Brain pericyte (primary cell): ENCODE measurements at regions not wholly inside any gene's neighbourhood (a gene's known extent, or its start where the extent isn't known, plus 50 kb on each side); places are given as distances from the start of the nearest gene placed in this dataset.

Source experiments
- DNase-seq: peaks from one replicate; pipeline ENCODE4 v3.0.0-alpha.2; 2012; ENCODE audit warnings: low read depth, low spot score

- DNase-seq = no peak
Measured at GRCh38 chr11:119941171-119941570, 196.7 kb downstream of the TRIM29 start.

DNA sequence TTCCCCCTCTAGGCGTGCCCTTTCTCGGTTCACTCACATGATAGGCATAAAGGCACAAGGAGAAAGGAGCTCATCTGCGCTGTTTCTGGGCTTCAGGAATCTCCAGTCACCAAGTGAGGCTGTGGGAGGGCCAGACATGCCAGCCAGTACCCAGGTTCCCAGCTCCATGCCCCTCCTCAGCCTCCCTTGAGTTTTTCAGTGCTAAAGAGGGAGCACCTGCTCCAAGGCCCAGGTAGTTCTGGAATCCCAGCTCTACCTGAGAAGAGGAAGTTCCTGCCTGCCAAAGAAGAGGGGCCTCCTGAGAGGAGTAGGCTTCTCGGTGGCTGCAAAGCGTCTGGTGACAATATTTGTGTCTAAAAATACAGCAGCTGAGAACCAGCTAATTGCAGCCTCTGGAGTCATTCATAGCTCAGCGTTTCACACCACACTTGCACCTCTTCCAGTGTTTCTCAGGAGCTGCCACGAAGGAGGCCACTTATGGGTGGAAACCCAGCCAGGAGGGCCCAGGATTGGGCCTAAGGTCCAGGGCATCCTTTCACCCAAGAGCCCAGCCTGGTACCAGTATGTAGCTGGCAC lies 197.4 kb downstream of the TRIM29 start:
- no peak for DNase-seq

- no peak for DNase-seq
Measured at GRCh38 chr11:119937412-119937811, 200.5 kb downstream of the TRIM29 start.

GRCh38 chr11:119936426-119936825 lies 201.5 kb downstream of the TRIM29 start:
- no peak for DNase-seq

DNA sequence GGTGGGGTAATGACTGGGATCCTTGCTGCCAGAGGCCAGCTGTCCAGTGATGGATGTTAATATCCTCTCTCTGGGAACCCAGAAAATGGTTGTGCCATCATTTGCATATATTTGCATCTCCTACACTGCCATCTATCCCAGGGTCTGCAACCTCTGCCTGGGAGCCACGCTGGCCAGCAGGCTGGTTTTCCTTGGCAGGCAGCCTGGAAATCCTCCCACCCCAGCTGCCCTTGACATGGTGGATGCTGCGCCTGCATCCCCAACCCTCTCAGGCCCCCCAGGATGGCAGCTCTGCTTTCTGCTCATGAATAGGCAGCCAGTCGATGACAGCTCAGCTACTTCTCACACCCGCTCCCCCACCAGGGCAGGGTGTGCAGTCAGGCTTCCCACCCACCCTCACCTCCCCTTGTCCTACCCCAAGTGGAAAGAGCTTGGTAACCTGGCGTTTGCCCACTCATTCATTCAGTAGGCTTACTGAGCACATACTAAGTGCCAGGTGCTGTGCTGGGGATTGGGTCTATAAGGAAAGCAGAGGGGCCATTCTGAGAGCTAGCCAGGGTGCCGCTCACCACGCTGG lies 202.5 kb downstream of the TRIM29 start:
- no peak for DNase-seq

DNA sequence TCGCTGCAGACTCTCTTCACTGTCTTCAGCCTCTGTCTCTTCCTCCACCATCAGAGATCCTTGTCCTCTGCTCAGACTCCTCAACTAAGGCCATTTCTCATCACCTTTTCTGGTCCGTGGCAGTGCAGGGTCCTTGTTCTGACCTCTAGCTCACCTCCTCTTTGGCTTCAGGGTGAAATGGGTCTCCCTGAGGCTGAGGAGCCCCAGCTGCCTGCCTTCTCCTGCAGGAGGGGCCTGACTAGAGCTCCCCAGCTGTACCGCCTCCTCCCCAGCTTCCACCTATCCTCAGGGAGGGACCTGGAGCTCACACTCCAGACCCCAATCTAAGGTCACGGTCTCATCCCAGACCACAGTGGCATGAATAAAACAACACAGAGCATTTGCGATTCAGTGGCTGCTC lies 203.0 kb downstream of the TRIM29 start:
- DNase-seq = no peak

- DNase-seq = no peak
Measured at GRCh38 chr11:119934267-119934666, 203.6 kb downstream of the TRIM29 start.

- no peak for DNase-seq
Measured at GRCh38 chr11:119933584-119933983, 204.3 kb downstream of the TRIM29 start.

GRCh38 chr11:119932828-119933562 lies 204.0 kb upstream of the NECTIN1 start:
- DNase-seq = no peak

- no peak for DNase-seq
Measured at GRCh38 chr11:119928047-119928446, 199.0 kb upstream of the NECTIN1 start.

DNA sequence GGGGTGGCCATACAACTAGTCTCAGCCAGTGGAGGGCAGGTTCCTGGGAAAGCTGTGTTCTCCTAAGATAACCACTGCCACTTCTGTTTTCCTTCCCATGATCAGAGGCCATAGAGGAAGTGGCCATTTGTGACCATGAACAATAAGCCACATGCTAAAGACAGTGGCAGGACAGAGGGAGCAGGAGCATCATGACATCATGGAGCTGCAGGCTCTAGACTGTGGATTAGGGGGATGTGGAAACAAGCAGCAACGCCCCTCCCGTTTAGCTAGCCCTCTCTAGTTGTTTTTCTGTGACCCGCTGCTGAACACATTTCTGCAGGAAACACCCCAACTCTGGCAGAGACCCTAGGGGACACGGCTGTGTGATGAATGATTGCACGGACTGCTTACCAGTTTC lies 195.0 kb upstream of the NECTIN1 start:
- DNase-seq = no peak

DNA sequence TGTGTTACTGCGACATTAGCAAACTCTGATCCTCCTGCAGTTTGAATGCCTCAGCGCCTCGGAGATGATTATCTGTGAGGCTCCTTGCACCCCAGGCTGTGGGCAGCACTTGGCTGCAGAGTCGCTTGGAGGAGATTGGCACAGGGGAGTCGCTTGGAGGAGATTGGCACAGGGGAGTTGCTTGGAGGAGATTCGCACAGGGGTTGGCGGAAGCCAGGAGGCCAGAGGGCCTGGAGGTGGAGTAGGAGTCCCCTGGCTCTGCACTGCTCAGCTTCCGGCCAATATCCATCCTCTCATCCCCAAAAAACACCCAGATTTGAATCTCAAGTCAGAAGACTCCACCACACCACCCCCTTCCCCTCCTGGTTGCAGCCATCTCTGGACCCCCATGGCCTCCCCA lies 192.6 kb upstream of the NECTIN1 start:
- DNase-seq = no peak

GRCh38 chr11:119920666-119921387 lies 191.8 kb upstream of the NECTIN1 start:
- no peak for DNase-seq

GRCh38 chr11:119919656-119920055 lies 190.7 kb upstream of the NECTIN1 start:
- no peak for DNase-seq

GRCh38 chr11:119918347-119918746 lies 189.3 kb upstream of the NECTIN1 start:
- no peak for DNase-seq

DNA sequence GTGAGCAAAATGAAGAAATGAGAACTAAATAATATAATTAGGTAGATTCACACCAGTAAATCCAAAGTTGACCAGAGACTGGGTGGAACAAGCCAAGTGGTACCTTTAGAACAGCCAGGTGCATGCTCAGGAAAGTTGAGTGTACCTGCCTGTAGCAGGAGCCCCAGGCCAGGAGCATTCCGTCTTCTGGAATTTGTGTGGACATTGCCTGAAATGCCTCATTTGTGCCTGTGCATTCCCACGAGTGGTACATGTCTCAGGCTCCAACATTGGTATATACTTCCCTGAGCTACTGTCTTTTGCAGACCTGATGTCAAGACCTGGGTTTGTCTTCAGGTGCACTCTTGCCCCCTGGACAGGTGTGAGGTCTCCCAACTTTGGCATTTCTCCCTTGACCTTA lies 187.6 kb upstream of the NECTIN1 start:
- no peak for DNase-seq

GRCh38 chr11:119912229-119912628 lies 183.2 kb upstream of the NECTIN1 start:
- no peak for DNase-seq

DNA sequence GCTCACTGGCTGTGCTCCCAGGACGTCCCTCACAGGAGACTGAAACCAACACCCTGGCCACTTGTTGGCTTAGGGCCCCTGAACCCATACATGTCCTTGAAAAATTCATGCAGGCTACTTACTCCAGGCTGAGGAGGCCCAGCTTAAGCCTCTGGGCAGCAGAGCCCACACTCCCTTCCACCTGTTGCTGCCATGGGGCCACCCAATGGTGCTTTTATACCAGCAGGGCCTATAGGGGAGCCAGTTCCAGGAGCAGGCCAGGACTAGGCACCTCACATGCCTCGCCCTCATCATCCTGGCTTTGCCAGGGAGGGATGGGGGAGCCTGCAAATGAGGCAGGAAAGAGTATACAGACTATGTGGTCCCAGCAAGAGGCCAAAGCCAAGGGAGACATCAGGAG lies 181.7 kb upstream of the NECTIN1 start:
- no peak for DNase-seq

GRCh38 chr11:119910051-119910450 lies 181.1 kb upstream of the NECTIN1 start:
- no peak for DNase-seq

- no peak for DNase-seq
Measured at GRCh38 chr11:119909495-119909894, 180.5 kb upstream of the NECTIN1 start.

- no peak for DNase-seq
Measured at GRCh38 chr11:119909077-119909476, 180.1 kb upstream of the NECTIN1 start.

- DNase-seq = no peak
Measured at GRCh38 chr11:119908573-119908904, 179.5 kb upstream of the NECTIN1 start.
